ENCODE measurements at regions not wholly inside any gene's neighbourhood (a gene's known extent, or its start where the extent isn't known, plus 50 kb on each side); places are given as distances from the start of the nearest gene placed in this dataset.

- Histone ChIP-seq H3K9ac (no peak overlapping the region), H3K27ac (no peak overlapping the region), H3K4me2 (ENCODE audit: low read length) (no peak overlapping the region)
Observed at GRCh38 chr10:76732306-76732705, 905.3 kb downstream of the KCNMA1 start.

DNA sequence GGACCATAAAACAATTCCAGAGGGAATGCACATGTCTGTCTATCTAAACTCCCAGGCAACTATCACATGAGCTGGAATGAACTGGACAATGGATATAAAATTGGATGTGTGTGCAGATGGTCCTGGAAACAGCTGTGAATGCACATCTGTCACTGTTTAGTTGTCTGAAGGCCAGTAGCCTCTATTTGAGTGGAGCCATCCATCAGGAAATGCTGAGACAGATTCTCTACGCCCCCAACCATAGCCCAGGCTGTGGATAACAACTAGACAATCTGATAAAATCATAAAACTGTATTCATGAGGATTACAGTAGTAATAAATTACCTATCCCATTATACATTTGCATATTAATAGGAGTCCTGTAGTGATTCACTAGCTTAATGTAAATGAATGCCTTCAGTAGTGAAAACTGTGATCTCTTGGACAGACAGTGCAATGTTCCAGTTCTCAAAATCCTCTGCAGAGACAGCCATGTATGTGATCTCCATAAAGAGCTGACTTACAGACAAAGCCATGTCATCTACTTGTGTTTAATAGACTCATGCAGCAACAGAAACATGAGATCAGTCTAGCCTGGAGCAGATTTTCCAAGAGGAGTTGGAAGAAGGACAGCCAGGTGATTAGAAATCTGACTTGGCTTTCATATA is 907.6 kb downstream of the KCNMA1 start:
- TF ChIP-seq, protein P1, sequence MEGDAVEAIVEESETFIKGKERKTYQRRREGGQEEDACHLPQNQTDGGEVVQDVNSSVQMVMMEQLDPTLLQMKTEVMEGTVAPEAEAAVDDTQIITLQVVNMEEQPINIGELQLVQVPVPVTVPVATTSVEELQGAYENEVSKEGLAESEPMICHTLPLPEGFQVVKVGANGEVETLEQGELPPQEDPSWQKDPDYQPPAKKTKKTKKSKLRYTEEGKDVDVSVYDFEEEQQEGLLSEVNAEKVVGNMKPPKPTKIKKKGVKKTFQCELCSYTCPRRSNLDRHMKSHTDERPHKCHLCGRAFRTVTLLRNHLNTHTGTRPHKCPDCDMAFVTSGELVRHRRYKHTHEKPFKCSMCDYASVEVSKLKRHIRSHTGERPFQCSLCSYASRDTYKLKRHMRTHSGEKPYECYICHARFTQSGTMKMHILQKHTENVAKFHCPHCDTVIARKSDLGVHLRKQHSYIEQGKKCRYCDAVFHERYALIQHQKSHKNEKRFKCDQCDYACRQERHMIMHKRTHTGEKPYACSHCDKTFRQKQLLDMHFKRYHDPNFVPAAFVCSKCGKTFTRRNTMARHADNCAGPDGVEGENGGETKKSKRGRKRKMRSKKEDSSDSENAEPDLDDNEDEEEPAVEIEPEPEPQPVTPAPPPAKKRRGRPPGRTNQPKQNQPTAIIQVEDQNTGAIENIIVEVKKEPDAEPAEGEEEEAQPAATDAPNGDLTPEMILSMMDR (IDR thresholded peaks at IDR 0.05) = no peak
- H3K27ac ChIP-seq = no peak overlapping the region
- H3K4me3 ChIP-seq (ENCODE audit: low read depth, low read length) = no peak overlapping the region
- no peaks in the 10 kb centered on the region for H3K79me2 ChIP-seq
- no peaks in the 10 kb centered on the region for H3K9me3 ChIP-seq (ENCODE audit: control insufficient read depth, low read length)
- H3K4me1 ChIP-seq = no peaks in the 10 kb centered on the region
- peaks cover 2% of the 10 kb centered on the region for H3K36me3 ChIP-seq (ENCODE audit: control insufficient read depth, insufficient read depth, low read length)
- no peak overlapping the region for H3K9ac ChIP-seq
- no peak overlapping the region for H3K4me2 ChIP-seq (ENCODE audit: low read length)
- H2AFZ ChIP-seq = no peak overlapping the region
- H3K27me3 ChIP-seq (ENCODE audit: control insufficient read depth, insufficient read depth, low read length) = no peaks in the 10 kb centered on the region

More at GRCh38 chr10:76732306-76732705, 905.3 kb downstream of the KCNMA1 start:
- Histone ChIP-seq H2AFZ (no peak overlapping the region), H3K9me3 (ENCODE audit: control insufficient read depth, low read length) (no peaks in the 10 kb centered on the region), H3K27me3 (ENCODE audit: control insufficient read depth, insufficient read depth, low read length) (no peaks in the 10 kb centered on the region), H3K4me1 (no peaks in the 10 kb centered on the region), H3K4me3 (ENCODE audit: low read depth, low read length) (no peak overlapping the region), H3K79me2 (no peaks in the 10 kb centered on the region), H3K36me3 (ENCODE audit: control insufficient read depth, insufficient read depth, low read length) (peaks cover 2% of the 10 kb centered on the region)
- TF ChIP-seq, protein P1 (IDR thresholded peaks at IDR 0.05) = no peak

GRCh38 chr10:76729346-76729745 is 908.3 kb downstream of the KCNMA1 start:
- Histone ChIP-seq H3K9me3 (ENCODE audit: control insufficient read depth, low read length) (no peaks in the 10 kb centered on the region), H3K9ac (no peak overlapping the region)
- TF ChIP-seq, protein P1 (IDR thresholded peaks at IDR 0.05) = no peak

GRCh38 chr10:76727038-76727437 is 910.6 kb downstream of the KCNMA1 start:
- H3K27ac ChIP-seq = no peak overlapping the region
- H3K9me3 ChIP-seq (ENCODE audit: control insufficient read depth, low read length) = no peaks in the 10 kb centered on the region
- H3K36me3 ChIP-seq (ENCODE audit: control insufficient read depth, insufficient read depth, low read length) = peaks cover 2% of the 10 kb centered on the region
- no peak overlapping the region for H2AFZ ChIP-seq
- TF ChIP-seq, protein P1 (IDR thresholded peaks at IDR 0.05) = no peak
- H3K4me1 ChIP-seq = no peaks in the 10 kb centered on the region
- H3K79me2 ChIP-seq = no peaks in the 10 kb centered on the region
- H3K4me3 ChIP-seq (ENCODE audit: low read depth, low read length) = no peak overlapping the region
- no peak overlapping the region for H3K4me2 ChIP-seq (ENCODE audit: low read length)
- no peaks in the 10 kb centered on the region for H3K27me3 ChIP-seq (ENCODE audit: control insufficient read depth, insufficient read depth, low read length)
- H3K9ac ChIP-seq = no peak overlapping the region

More at GRCh38 chr10:76729346-76729745, 908.3 kb downstream of the KCNMA1 start:
- Histone ChIP-seq H2AFZ (no peak overlapping the region), H3K4me2 (ENCODE audit: low read length) (no peak overlapping the region), H3K36me3 (ENCODE audit: control insufficient read depth, insufficient read depth, low read length) (peaks cover 2% of the 10 kb centered on the region), H3K27me3 (ENCODE audit: control insufficient read depth, insufficient read depth, low read length) (no peaks in the 10 kb centered on the region), H3K79me2 (no peaks in the 10 kb centered on the region), H3K4me1 (no peaks in the 10 kb centered on the region), H3K27ac (no peak overlapping the region), H3K4me3 (ENCODE audit: low read depth, low read length) (no peak overlapping the region)

DNA sequence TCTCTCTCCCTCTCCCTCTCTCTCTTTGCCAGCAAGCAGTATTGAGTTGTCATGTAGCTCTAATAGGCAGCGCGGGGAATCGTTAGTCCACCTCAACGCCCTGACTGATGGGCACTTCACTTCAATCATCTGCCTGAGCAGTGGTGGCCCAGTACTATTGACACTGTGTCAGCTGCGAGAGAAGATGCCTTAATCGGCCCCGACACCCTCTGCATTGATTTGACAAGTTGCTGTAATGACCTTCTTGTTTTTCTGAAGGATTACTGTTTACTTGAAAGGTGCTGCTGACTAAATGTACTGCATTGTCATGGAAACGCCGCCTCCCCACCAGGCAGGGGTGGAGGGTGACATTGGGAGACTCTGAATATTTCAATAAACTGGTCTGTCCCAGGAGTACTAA is 913.8 kb downstream of the KCNMA1 start:
- no peak overlapping the region for H3K4me2 ChIP-seq (ENCODE audit: low read length)
- no peak overlapping the region for H2AFZ ChIP-seq
- H3K79me2 ChIP-seq = no peaks in the 10 kb centered on the region
- no peak overlapping the region for H3K27ac ChIP-seq
- no peaks in the 10 kb centered on the region for H3K27me3 ChIP-seq (ENCODE audit: control insufficient read depth, insufficient read depth, low read length)
- no peaks in the 10 kb centered on the region for H3K4me1 ChIP-seq
- no peak overlapping the region for H3K9ac ChIP-seq
- no peaks in the 10 kb centered on the region for H3K36me3 ChIP-seq (ENCODE audit: control insufficient read depth, insufficient read depth, low read length)
- H3K4me3 ChIP-seq (ENCODE audit: low read depth, low read length) = no peak overlapping the region
- TF ChIP-seq, protein P1 (IDR thresholded peaks at IDR 0.05) = no peak
- no peaks in the 10 kb centered on the region for H3K9me3 ChIP-seq (ENCODE audit: control insufficient read depth, low read length)

Data from parathyroid adenoma (tissue), 2 donors.